Thoracic aorta (tissue), 2 donors: ENCODE measurements at regions not wholly inside any gene's neighbourhood (a gene's known extent, or its start where the extent isn't known, plus 50 kb on each side); places are given as distances from the start of the nearest gene placed in this dataset.
A peak's percentile ranks its signal among the peaks of the same experiment; 100 is the strongest.
"Not testable (repeated sequence)": the region's sequence is repeated elsewhere in the genome, so short reads cannot be mapped to it uniquely, and the experiment has no call there.

ENCODE experiments used
- ATAC-seq: fragments of 150-250 bp; one replicate; pipeline ENCODE4 v1.8.0; 2017; ENCODE audit warnings: low read depth; ENCODE audit not compliant: insufficient number of reproducible peaks, low FRiP score
- DNase-seq: peaks from one replicate; pipeline ENCODE4 v3.0.0-alpha.2; 2020; ENCODE audit warnings: low spot score
- H3K27ac ChIP-seq, 2 donors: fragments of 200-600 bp; sonication (generic); 1 replicate in 1 of 2; 2 replicates in 1 of 2; pipeline ENCODE4 v1.5.1; 2016; ENCODE audit warnings: mild to moderate bottlenecking in 2 of 2, moderate library complexity in 2 of 2
- H3K27me3 ChIP-seq: fragments of 200-600 bp; sonication (generic); replicated peaks from 2 replicates; pipeline ENCODE4 v1.6.0; 2016; ENCODE audit warnings: mild to moderate bottlenecking; ENCODE audit not compliant: insufficient read depth
- H3K36me3 ChIP-seq: fragments of 200-600 bp; sonication (generic); one replicate; pipeline ENCODE4 v1.5.1; 2016
- H3K4me1 ChIP-seq, 2 donors: fragments of 200-600 bp; sonication (generic); 1 replicate in 1 of 2; 2 replicates in 1 of 2; pipeline versions ENCODE4 v1.5.1 to v1.6.0; 2016; ENCODE audit warnings: low read depth in 2 of 2, mild to moderate bottlenecking in 1 of 2; ENCODE audit not compliant: control insufficient read depth in 1 of 2
- H3K4me3 ChIP-seq: fragments of 200-600 bp; sonication (generic); 2 replicates; pipeline ENCODE4 v1.5.1; 2016; ENCODE audit warnings: mild to moderate bottlenecking
- H3K9me3 ChIP-seq: fragments of 200-600 bp; sonication (generic); 2 replicates; pipeline ENCODE4 v1.5.1; 2016
- CTCF ChIP-seq: fragments of 200-600 bp; sonication (generic); IDR thresholded peaks from one replicate; pipeline ENCODE4 v1.5.1; 2019; ENCODE audit warnings: antibody characterized with exemption

GRCh38 chr4:72761368-72762038, 192.5 kb upstream of the ADAMTS3 start:
- Histone ChIP-seq H3K4me3 (no peak overlapping the region), H3K4me1 (no peaks in the 10 kb centered on the region), H3K27ac (no peak overlapping the region), H3K36me3 (no peaks in the 10 kb centered on the region), H3K9me3 (no peaks in the 10 kb centered on the region), H3K27me3 (no peaks in the 10 kb centered on the region)
- ATAC-seq (no peak), DNase-seq (no peak)
- TF ChIP-seq CTCF: no peak

GRCh38 chr4:72753414-72753813, 184.4 kb upstream of the ADAMTS3 start:
- ATAC-seq, H3K27me3 ChIP-seq, DNase-seq: not testable (repeated sequence)

GRCh38 chr4:72744103-72744725, 175.2 kb upstream of the ADAMTS3 start:
- no peaks in the 10 kb centered on the region for H3K9me3 ChIP-seq
- peaks cover 0 to 9% of the 10 kb centered on the region in 2 donors for H3K4me1 ChIP-seq
- H3K27me3 ChIP-seq: no peaks in the 10 kb centered on the region
- ATAC-seq (no peak), DNase-seq (no peak)
- H3K36me3 ChIP-seq: no peaks in the 10 kb centered on the region
- TF ChIP-seq CTCF: no peak
- H3K27ac ChIP-seq: peak overlapping the region in 1 of 2 donors; percentile 14
- H3K4me3 ChIP-seq: no peak overlapping the region

More at GRCh38 chr4:72753414-72753813, 184.4 kb upstream of the ADAMTS3 start:
- not testable (repeated sequence) for H3K9me3 ChIP-seq, H3K36me3 ChIP-seq, H3K4me1 ChIP-seq, H3K27ac ChIP-seq, H3K4me3 ChIP-seq

GRCh38 chr4:72743078-72743477, 174.1 kb upstream of the ADAMTS3 start:
- Histone ChIP-seq H3K9me3 (no peaks in the 10 kb centered on the region), H3K36me3 (no peaks in the 10 kb centered on the region)
- no peak for ATAC-seq

GRCh38 chr4:72715299-72715698, 146.3 kb upstream of the ADAMTS3 start:
- no peak for DNase-seq
- ATAC-seq: no peak
- peaks cover 5 to 13% of the 10 kb centered on the region in 2 donors for H3K4me1 ChIP-seq
- no peak overlapping the region for H3K4me3 ChIP-seq
- H3K27me3 ChIP-seq: no peaks in the 10 kb centered on the region
- TF ChIP-seq CTCF: no peak
- H3K36me3 ChIP-seq: no peaks in the 10 kb centered on the region
- H3K27ac ChIP-seq: no peak overlapping the region
- no peaks in the 10 kb centered on the region for H3K9me3 ChIP-seq

More at GRCh38 chr4:72743078-72743477, 174.1 kb upstream of the ADAMTS3 start:
- peaks cover 0 to 9% of the 10 kb centered on the region in 2 donors for H3K4me1 ChIP-seq
- no peaks in the 10 kb centered on the region for H3K27me3 ChIP-seq
- peak overlapping the region in 1 of 2 donors; percentile 14 for H3K27ac ChIP-seq
- no peak for TF ChIP-seq CTCF
- H3K4me3 ChIP-seq: no peak overlapping the region
- no peak for DNase-seq
